ENCODE measurements at regions not wholly inside any gene's neighbourhood (a gene's known extent, or its start where the extent isn't known, plus 50 kb on each side); places are given as distances from the start of the nearest gene placed in this dataset.

DNA sequence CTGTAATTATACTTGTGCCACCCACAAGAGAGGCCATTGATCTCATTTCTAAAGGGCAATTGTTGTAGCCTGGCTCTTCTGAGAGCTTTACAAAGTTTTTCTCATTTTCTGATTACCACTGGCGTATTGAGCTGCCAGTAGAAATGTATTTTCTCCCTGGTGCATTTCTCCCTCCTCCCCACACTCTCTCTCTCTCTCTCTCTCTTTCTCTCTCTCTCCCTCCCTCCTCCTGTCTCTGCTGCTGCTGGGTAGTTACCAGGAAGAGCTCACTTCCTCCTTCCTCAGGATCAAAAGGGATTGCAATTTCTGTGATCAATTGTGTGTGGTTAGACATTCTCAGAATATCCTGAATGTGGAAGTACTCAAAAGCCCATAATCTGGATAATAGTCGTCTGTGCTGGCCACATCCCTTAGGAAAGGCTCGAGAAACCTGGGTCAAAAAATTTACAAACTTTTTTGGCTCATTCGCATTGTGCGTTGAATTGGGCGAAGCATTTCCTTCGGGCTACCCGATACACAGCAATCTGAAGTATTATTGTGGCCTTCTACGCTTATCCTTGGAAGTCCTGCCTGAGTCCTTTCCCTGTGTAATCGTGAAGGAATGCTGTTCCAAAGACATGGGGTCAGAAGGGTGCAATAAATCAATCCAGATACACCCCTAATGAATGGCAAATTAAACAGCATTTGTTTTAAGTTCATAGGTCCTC is 254.8 kb downstream of the MSRB3 start:
- TF ChIP-seq POLR2AphosphoS5 (IDR thresholded peaks at IDR 0.05): no peak
- TF ChIP-seq, protein P1, sequence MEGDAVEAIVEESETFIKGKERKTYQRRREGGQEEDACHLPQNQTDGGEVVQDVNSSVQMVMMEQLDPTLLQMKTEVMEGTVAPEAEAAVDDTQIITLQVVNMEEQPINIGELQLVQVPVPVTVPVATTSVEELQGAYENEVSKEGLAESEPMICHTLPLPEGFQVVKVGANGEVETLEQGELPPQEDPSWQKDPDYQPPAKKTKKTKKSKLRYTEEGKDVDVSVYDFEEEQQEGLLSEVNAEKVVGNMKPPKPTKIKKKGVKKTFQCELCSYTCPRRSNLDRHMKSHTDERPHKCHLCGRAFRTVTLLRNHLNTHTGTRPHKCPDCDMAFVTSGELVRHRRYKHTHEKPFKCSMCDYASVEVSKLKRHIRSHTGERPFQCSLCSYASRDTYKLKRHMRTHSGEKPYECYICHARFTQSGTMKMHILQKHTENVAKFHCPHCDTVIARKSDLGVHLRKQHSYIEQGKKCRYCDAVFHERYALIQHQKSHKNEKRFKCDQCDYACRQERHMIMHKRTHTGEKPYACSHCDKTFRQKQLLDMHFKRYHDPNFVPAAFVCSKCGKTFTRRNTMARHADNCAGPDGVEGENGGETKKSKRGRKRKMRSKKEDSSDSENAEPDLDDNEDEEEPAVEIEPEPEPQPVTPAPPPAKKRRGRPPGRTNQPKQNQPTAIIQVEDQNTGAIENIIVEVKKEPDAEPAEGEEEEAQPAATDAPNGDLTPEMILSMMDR (IDR thresholded peaks at IDR 0.05): no peak
- TF ChIP-seq POLR2A (IDR thresholded peaks at IDR 0.05; ENCODE audit: low read depth): no peak
- TF ChIP-seq EP300 (IDR thresholded peaks at IDR 0.05): no peak
